HL-60 (cell line): ENCODE measurements at regions not wholly inside any gene's neighbourhood (a gene's known extent, or its start where the extent isn't known, plus 50 kb on each side); places are given as distances from the start of the nearest gene placed in this dataset.

Experiments
- DNase-seq, 2 experiments: peaks; one replicate each; pipeline ENCODE4 v3.0.0-alpha.2; 2010 to 2020; ENCODE audit warnings: low read depth in 1 of 2, low spot score in 1 of 2
- H3K27ac ChIP-seq: fragments of 250-450 bp; sonication (Bioruptor Pico); replicated peaks from 2 replicates; pipeline ENCODE4 v1.5.1; 2020; ENCODE audit warnings: mild to moderate bottlenecking, moderate library complexity
- H3K27me3 ChIP-seq: fragments of 250-450 bp; sonication (Bioruptor Pico); 2 replicates; pipeline ENCODE4 v1.5.1; 2021; ENCODE audit warnings: mild to moderate bottlenecking, moderate library complexity; ENCODE audit not compliant: insufficient read depth, poor library complexity, severe bottlenecking
- H3K4me3 ChIP-seq: replicated peaks from 2 replicates; pipeline ENCODE4 v1.5.1; 2011; ENCODE audit warnings: mild to moderate bottlenecking, control low read depth, low read length; ENCODE audit not compliant: insufficient read depth
- GABPA ChIP-seq: IDR thresholded peaks from 2 replicates; pipeline ENCODE4 v1.6.1; 2012; ENCODE audit warnings: low read depth
- POLR2AphosphoS5 ChIP-seq: IDR thresholded peaks from 2 replicates; pipeline ENCODE4 v1.6.1; 2012; ENCODE audit warnings: low read depth
- SPI1 ChIP-seq: IDR thresholded peaks from 2 replicates; pipeline ENCODE4 v1.6.1; 2012; ENCODE audit warnings: low read depth, mild to moderate bottlenecking, borderline replicate concordance
- TF ChIP-seq, protein P1 (sequence below): IDR thresholded peaks from one replicate; pipeline ENCODE4 v1.5.1; 2011; ENCODE audit warnings: low read length, control low read depth, inconsistent platforms; ENCODE audit not compliant: insufficient read depth
- TF ChIP-seq, protein P2 (sequence below): IDR thresholded peaks from 2 replicates; pipeline ENCODE4 v1.6.1; 2012; ENCODE audit warnings: low read depth; ENCODE audit not compliant: insufficient replicate concordance

DNA sequence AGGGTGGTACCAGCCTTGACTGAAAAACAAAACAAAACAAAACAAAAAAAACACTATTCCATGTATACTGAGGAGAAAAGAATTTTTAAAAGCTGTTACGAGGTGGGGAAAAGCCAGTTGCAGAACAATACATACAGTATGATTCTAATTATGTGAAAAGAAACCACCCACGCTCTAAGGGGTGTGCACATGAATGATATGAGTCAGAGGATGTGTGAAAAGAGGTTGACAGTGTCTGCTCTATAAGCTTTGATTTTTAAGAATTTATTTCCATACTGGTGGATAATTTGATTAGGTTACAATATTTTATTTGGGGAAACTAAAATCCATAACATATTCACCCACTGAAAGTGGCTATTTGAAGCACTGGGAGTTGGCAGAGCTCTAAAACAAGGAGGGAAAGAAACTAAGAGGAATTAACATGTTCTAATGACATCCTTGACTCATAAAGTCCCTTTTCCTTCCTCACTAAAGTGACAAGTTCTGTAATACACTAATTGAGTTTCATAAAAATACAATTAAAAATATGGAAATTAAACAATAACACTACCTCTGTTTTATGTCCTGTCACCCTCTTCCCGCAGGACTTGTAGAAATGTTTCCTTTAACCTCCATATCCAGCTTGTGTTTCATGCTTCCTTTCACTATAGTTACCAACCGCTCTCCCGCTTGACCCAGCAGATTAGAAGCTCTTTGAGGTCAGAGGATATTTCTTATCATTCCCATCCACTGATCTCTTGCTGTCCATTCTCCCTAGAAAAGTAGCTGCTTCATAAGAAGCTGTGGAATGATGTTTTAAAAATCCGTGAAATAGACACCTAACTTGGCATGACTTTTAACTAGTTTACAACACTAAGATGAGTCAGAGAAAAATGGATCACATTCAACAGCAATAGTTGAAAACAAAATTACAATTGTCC, 118.6 kb upstream of the CCDC28A start:
- Histone ChIP-seq H3K4me3 (no peak overlapping the region), H3K27me3 (no peaks in the 10 kb centered on the region), H3K27ac (no peak overlapping the region)
- TF ChIP-seq SPI1 (no peak), POLR2AphosphoS5 (no peak), GABPA (no peak)
- TF ChIP-seq, protein P1, sequence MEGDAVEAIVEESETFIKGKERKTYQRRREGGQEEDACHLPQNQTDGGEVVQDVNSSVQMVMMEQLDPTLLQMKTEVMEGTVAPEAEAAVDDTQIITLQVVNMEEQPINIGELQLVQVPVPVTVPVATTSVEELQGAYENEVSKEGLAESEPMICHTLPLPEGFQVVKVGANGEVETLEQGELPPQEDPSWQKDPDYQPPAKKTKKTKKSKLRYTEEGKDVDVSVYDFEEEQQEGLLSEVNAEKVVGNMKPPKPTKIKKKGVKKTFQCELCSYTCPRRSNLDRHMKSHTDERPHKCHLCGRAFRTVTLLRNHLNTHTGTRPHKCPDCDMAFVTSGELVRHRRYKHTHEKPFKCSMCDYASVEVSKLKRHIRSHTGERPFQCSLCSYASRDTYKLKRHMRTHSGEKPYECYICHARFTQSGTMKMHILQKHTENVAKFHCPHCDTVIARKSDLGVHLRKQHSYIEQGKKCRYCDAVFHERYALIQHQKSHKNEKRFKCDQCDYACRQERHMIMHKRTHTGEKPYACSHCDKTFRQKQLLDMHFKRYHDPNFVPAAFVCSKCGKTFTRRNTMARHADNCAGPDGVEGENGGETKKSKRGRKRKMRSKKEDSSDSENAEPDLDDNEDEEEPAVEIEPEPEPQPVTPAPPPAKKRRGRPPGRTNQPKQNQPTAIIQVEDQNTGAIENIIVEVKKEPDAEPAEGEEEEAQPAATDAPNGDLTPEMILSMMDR = no peak
- TF ChIP-seq, protein P2, sequence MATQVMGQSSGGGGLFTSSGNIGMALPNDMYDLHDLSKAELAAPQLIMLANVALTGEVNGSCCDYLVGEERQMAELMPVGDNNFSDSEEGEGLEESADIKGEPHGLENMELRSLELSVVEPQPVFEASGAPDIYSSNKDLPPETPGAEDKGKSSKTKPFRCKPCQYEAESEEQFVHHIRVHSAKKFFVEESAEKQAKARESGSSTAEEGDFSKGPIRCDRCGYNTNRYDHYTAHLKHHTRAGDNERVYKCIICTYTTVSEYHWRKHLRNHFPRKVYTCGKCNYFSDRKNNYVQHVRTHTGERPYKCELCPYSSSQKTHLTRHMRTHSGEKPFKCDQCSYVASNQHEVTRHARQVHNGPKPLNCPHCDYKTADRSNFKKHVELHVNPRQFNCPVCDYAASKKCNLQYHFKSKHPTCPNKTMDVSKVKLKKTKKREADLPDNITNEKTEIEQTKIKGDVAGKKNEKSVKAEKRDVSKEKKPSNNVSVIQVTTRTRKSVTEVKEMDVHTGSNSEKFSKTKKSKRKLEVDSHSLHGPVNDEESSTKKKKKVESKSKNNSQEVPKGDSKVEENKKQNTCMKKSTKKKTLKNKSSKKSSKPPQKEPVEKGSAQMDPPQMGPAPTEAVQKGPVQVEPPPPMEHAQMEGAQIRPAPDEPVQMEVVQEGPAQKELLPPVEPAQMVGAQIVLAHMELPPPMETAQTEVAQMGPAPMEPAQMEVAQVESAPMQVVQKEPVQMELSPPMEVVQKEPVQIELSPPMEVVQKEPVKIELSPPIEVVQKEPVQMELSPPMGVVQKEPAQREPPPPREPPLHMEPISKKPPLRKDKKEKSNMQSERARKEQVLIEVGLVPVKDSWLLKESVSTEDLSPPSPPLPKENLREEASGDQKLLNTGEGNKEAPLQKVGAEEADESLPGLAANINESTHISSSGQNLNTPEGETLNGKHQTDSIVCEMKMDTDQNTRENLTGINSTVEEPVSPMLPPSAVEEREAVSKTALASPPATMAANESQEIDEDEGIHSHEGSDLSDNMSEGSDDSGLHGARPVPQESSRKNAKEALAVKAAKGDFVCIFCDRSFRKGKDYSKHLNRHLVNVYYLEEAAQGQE = no peak
- DNase-seq = no peak

DNA sequence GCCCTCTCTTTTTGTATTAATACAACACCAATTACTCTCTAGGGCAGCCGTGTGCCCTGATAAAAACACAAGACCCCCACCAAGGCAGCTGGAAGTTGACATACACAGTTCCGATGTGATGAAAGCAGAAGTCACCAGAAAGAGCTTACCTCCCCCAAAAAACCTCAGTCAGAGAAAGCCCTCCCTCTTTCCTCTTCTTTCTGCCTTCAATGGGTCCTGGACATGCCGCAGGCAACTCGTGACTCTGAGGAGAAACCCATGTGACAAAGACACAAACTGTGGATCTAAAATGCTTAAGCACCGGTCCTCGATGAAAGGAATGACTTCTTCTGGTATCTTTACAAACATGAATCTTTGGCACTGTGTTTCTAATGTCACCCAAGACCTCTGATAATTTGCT, 117.7 kb upstream of the CCDC28A start:
- no peak overlapping the region for H3K4me3 ChIP-seq
- peak in 1 of 2 experiments; percentile 48 for DNase-seq
- no peaks in the 10 kb centered on the region for H3K27me3 ChIP-seq
- peak; percentile 55; the same call in 1 of the 2 replicates for TF ChIP-seq SPI1
- TF ChIP-seq, protein P1 = no peak
- no peak overlapping the region for H3K27ac ChIP-seq

DNA sequence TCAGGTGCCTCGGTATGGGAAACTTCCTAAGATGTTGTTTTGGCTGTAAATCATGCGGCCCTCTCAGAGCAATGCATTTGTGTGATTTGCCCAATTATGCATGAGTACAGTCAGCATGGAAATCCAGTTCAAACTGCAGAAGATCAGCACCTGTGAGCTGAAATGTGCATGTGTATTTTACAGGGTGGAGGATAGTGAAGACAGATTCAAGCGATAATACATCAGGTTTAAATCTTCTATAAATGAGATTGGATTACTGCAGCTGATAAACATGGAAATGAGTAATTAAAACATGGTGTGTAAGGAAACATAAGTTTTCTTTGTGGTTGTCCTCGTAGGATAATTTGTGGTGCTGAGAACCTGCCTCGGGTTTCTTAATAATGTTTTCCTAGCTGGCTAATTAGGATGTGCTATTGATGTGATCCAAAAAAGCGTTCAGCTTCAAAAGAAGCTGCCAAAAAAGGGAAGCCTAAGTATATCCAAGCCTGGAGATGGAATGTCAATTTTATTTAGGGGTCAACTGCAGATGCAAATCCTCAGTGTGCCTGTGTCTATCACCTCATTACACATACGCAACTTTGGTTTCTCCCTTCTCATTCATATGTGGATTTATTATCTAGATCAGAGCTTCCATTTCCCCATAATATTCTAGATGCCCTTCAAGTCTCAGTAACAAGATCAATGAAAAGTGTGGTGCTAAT, 117.1 kb upstream of the CCDC28A start:
- no peak overlapping the region for H3K27ac ChIP-seq
- no peak for DNase-seq

More for the DNA sequence above, 117.1 kb upstream of the CCDC28A start:
- H3K27me3 ChIP-seq = no peaks in the 10 kb centered on the region
- H3K4me3 ChIP-seq = no peak overlapping the region
- no peak for TF ChIP-seq GABPA
- TF ChIP-seq, protein P1 = no peak
- TF ChIP-seq, protein P2 = no peak
- TF ChIP-seq SPI1 = no peak
- TF ChIP-seq POLR2AphosphoS5 = no peak
